Uterus (tissue), 2 donors: ENCODE measurements at regions not wholly inside any gene's neighbourhood (a gene's known extent, or its start where the extent isn't known, plus 50 kb on each side); places are given as distances from the start of the nearest gene placed in this dataset.

Experiments used
- POLR2A ChIP-seq, 2 donors: fragments of 450-650 bp; IDR thresholded peaks; one replicate each; pipeline ENCODE4 v1.6.1; 2016; ENCODE audit warnings: antibody characterized with exemption in 2 of 2, mild to moderate bottlenecking in 1 of 2, moderate library complexity in 1 of 2
- TF ChIP-seq, protein P1 (sequence below), 4 experiments: fragments of 200-600 bp in 2 of 4; fragments of 450-650 bp in 2 of 4; sonication (generic) in 2 of 4; IDR thresholded peaks; one replicate each; pipeline ENCODE4 v1.5.1; 2016 to 2019; ENCODE audit warnings: antibody characterized with exemption in 4 of 4, mild to moderate bottlenecking in 2 of 4, moderate library complexity in 1 of 4

DNA sequence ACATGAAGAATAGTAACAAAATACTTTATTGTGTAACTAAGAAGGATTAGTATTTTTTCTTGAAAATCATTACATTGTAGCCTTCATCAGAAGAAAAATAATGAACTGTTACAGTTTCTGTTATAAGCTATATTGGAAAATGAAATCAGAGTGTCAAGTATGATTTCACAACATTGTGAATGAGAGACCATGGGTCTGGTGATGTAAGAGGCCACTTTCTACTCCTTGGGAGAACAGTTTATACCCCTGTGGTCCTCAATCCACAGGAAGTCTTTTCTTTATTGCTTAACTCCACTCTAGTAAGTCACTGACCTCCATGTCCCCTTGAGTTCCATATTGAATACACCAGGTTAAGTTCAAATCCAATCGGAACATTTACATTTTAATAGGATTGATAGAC lies 218.7 kb upstream of the FERMT1 start:
- TF ChIP-seq, protein P1, sequence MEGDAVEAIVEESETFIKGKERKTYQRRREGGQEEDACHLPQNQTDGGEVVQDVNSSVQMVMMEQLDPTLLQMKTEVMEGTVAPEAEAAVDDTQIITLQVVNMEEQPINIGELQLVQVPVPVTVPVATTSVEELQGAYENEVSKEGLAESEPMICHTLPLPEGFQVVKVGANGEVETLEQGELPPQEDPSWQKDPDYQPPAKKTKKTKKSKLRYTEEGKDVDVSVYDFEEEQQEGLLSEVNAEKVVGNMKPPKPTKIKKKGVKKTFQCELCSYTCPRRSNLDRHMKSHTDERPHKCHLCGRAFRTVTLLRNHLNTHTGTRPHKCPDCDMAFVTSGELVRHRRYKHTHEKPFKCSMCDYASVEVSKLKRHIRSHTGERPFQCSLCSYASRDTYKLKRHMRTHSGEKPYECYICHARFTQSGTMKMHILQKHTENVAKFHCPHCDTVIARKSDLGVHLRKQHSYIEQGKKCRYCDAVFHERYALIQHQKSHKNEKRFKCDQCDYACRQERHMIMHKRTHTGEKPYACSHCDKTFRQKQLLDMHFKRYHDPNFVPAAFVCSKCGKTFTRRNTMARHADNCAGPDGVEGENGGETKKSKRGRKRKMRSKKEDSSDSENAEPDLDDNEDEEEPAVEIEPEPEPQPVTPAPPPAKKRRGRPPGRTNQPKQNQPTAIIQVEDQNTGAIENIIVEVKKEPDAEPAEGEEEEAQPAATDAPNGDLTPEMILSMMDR (IDR thresholded peaks at IDR 0.05) = no peak
- TF ChIP-seq POLR2A (IDR thresholded peaks at IDR 0.05) = no peak
